OCI-LY3 (cell line): ENCODE measurements at regions not wholly inside any gene's neighbourhood (a gene's known extent, or its start where the extent isn't known, plus 50 kb on each side); places are given as distances from the start of the nearest gene placed in this dataset.

Source experiments
- H2AFZ ChIP-seq: fragments of 200-600, 300-600 bp; shearing (Covaris generic); 2 replicates; pipeline ENCODE4 v1.6.0; 2014; ENCODE audit warnings: antibody characterized with exemption, low read depth, low read length
- H3K27ac ChIP-seq: fragments of 200-600, 300-600 bp; sonication (generic); 2 replicates; pipeline ENCODE4 v1.5.1; 2014; ENCODE audit warnings: mild to moderate bottlenecking, low read length, moderate library complexity, mixed read lengths
- H3K27me3 ChIP-seq: fragments of 200-600, 300-600 bp; sonication (generic); 2 replicates; pipeline ENCODE4 v1.6.1; 2014; ENCODE audit warnings: low read depth, low read length, mixed read lengths
- H3K36me3 ChIP-seq: fragments of 200-600, 300-600 bp; sonication (generic); replicated peaks from 2 replicates; pipeline ENCODE3; 2014; ENCODE audit warnings: low read depth, low read length, mixed read lengths
- H3K4me1 ChIP-seq: fragments of 300-600, 200-600 bp; sonication (generic); 2 replicates; pipeline ENCODE4 v1.6.1; 2014; ENCODE audit warnings: low read length, mixed read lengths
- H3K4me2 ChIP-seq: fragments of 200-600, 300-600 bp; sonication (generic); 2 replicates; pipeline ENCODE4 v1.6.1; 2014; ENCODE audit warnings: low read length, mixed read lengths
- H3K4me3 ChIP-seq: fragments of 300-600, 200-600 bp; sonication (generic); 2 replicates; pipeline ENCODE4 v1.5.1; 2014; ENCODE audit warnings: antibody characterized with exemption, mild to moderate bottlenecking, low read length, moderate library complexity
- H3K79me2 ChIP-seq: fragments of 300-600, 200-600 bp; shearing (Covaris generic); 2 replicates; pipeline ENCODE4 v1.6.1; 2014; ENCODE audit warnings: mild to moderate bottlenecking, low read length, mixed read lengths
- H3K9ac ChIP-seq: fragments of 300-600, 200-600 bp; shearing (Covaris generic); 2 replicates; pipeline ENCODE4 v1.6.0; 2014; ENCODE audit warnings: mild to moderate bottlenecking, low read length, moderate library complexity
- H3K9me3 ChIP-seq: fragments of 200-600, 300-600 bp; shearing (Covaris generic); 2 replicates; pipeline ENCODE4 v1.6.1; 2014; ENCODE audit warnings: low read length, mixed read lengths; ENCODE audit not compliant: insufficient read depth
- H4K20me1 ChIP-seq: fragments of 200-600, 300-600 bp; sonication (generic); 2 replicates; pipeline ENCODE4 v1.6.1; 2016; ENCODE audit warnings: low read length, mixed read lengths; ENCODE audit not compliant: insufficient read depth
- EZH2phosphoT487 ChIP-seq: fragments of 200-600 bp; shearing (Covaris generic); IDR thresholded peaks from 2 replicates; pipeline ENCODE4 v1.6.1; 2018; ENCODE audit warnings: antibody characterized with exemption, mixed run types, low read depth
- TF ChIP-seq, protein P1 (sequence below): fragments of 200-600, 300-600 bp; sonication (generic); IDR thresholded peaks from 2 replicates; pipeline ENCODE4 v1.5.1; 2014; ENCODE audit warnings: antibody characterized with exemption, low read length, low read depth

DNA sequence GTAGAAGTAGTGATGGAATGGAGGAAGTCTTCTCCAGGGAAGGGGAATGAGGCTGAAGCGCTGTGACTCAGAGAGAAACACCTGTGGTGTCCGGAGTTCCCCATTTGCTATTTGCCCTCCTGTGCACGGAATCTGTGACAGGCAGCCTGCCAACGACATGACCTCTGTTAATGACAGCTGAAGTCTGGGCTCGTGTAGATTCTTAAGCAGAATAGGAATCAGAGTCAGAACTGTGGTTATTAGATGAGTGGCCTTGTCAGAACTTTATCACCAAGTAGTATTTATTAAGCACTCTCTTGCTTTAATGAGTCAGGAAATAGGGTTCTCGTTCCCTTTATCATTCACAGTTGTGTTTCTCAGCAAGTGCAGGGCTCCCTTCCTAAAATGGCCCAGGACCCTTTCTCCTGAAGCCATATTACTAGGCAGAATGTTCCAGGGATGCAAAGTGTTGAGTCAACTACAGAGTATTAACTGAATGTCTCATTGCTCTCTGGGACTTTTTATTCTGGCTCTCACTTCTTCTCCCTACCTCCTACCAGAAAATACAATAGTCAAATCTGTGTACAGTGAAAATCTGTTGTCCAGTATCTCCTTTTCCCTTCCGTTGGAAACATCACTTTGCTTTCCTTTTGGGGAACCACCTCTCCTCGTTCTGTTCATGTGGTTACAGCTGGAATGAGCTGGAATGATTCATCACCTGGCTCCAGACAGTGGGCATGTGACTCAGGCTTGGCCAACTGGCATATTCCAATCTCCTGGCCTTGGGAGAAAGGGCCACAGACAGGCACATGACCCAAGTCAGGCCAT lies 77.8 kb upstream of the MAX start:
- H4K20me1 ChIP-seq = peaks cover 4% of the 10 kb centered on the region; the same call in 1 of the 2 replicates
- peaks cover 40% of the 10 kb centered on the region for H3K4me1 ChIP-seq
- TF ChIP-seq, protein P1, sequence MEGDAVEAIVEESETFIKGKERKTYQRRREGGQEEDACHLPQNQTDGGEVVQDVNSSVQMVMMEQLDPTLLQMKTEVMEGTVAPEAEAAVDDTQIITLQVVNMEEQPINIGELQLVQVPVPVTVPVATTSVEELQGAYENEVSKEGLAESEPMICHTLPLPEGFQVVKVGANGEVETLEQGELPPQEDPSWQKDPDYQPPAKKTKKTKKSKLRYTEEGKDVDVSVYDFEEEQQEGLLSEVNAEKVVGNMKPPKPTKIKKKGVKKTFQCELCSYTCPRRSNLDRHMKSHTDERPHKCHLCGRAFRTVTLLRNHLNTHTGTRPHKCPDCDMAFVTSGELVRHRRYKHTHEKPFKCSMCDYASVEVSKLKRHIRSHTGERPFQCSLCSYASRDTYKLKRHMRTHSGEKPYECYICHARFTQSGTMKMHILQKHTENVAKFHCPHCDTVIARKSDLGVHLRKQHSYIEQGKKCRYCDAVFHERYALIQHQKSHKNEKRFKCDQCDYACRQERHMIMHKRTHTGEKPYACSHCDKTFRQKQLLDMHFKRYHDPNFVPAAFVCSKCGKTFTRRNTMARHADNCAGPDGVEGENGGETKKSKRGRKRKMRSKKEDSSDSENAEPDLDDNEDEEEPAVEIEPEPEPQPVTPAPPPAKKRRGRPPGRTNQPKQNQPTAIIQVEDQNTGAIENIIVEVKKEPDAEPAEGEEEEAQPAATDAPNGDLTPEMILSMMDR = no peak
- TF ChIP-seq EZH2phosphoT487 = peak; percentile 74
- H3K27me3 ChIP-seq = peaks cover 66% of the 10 kb centered on the region
- no peak overlapping the region for H2AFZ ChIP-seq
- H3K36me3 ChIP-seq = peaks cover 15% of the 10 kb centered on the region
- H3K27ac ChIP-seq = peak overlapping the region; percentile 90
- peak overlapping the region; percentile 65 for H3K4me3 ChIP-seq
- peaks cover 19% of the 10 kb centered on the region for H3K9me3 ChIP-seq
- H3K79me2 ChIP-seq = no peaks in the 10 kb centered on the region
- peak overlapping the region; percentile 37; the same call in 1 of the 2 replicates for H3K9ac ChIP-seq
- peak overlapping the region; percentile 98 for H3K4me2 ChIP-seq

DNA sequence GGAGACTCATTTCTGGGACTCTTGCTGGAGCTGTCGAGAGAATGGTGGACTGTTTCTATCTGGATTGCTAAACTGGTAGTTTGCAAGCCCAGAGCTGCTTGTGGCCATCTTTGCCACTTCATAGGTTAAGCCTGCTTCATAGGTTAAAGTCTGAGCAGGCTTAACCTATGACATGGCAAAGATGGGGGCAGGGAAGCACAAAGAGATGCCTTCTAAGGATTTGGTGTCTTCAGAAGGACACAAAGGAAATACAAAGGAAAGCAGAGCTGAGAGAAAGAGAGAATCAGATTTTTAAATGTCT lies 78.4 kb upstream of the MAX start:
- Histone ChIP-seq H3K27ac (peak overlapping the region; percentile 90), H3K79me2 (no peaks in the 10 kb centered on the region), H3K4me2 (peak overlapping the region; percentile 98), H3K27me3 (peaks cover 71% of the 10 kb centered on the region), H3K9me3 (peaks cover 19% of the 10 kb centered on the region), H2AFZ (no peak overlapping the region), H3K4me3 (peak overlapping the region; percentile 65), H3K9ac (peak overlapping the region; percentile 37; the same call in 1 of the 2 replicates), H4K20me1 (peaks cover 5% of the 10 kb centered on the region), H3K4me1 (peaks cover 40% of the 10 kb centered on the region), H3K36me3 (peaks cover 15% of the 10 kb centered on the region)
- TF ChIP-seq, protein P1 = no peak
- TF ChIP-seq EZH2phosphoT487 = no peak

DNA sequence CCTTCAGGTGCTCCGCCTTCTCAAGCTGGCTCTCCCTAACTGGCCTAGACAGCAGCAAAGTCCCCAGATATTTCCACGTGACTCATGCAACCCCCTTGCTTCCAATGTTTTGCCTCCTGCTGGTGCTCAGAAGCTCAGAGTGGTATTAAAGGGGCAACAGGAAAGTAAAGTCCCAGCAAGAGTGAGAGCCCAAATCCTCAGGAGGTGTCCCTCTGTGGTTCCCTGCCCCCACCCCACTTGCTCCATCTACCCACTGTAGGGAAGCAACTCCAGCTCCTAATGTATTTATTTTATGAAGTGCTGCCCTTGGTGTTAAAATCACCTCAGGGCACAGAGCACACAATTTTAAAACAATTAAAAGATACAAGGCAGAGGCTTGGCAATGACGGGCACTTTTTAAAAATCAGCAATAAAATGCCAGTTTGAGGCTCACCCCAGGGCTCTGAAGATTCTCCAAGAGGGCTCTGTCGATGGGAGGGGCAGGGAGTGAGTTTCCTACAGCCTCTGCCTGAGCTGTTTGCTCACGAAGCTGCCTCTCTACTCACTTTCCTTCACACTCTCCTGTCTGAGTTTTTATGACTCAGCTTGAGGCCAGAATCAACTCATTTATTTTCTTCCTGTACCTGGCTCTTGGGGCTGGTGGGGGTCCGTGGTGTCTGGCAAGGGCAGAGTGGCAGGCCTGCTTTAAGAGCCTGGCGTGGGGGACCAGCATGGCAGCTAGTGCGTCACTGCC lies 81.9 kb upstream of the MAX start:
- Histone ChIP-seq H3K79me2 (no peaks in the 10 kb centered on the region), H3K27me3 (peaks cover 73% of the 10 kb centered on the region), H3K27ac (no peak overlapping the region), H3K36me3 (peaks cover 15% of the 10 kb centered on the region), H3K4me2 (no peak overlapping the region), H4K20me1 (peaks cover 11% of the 10 kb centered on the region), H3K4me1 (peaks cover 28% of the 10 kb centered on the region), H3K9me3 (peaks cover 19% of the 10 kb centered on the region), H2AFZ (no peak overlapping the region), H3K9ac (no peak overlapping the region), H3K4me3 (no peak overlapping the region)
- TF ChIP-seq, protein P1 = no peak
- no peak for TF ChIP-seq EZH2phosphoT487

DNA sequence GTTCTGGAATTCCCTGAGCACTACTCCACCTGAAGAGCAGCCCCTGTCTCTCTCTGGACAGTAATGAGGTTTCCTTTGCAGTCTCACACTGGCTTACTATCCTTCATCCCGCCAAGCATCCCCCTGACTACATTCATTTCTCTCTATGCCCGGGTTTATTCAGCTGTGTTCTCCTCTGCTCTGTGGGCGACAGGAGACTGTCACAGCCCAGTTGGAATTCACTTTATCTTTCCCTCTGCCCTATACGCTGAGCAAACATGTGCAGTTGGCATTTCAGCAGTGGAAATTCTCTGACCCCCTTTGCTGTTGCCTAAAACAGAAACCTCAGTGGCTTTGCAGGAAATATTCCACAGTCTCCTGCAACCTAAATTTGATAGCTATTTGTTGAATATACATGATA lies 83.5 kb upstream of the MAX start:
- Histone ChIP-seq H3K4me2 (no peak overlapping the region), H3K4me3 (no peak overlapping the region), H3K9me3 (peaks cover 19% of the 10 kb centered on the region), H4K20me1 (peaks cover 6% of the 10 kb centered on the region; the same call in 1 of the 2 replicates), H3K79me2 (no peaks in the 10 kb centered on the region), H3K9ac (no peak overlapping the region), H3K27me3 (peaks cover 86% of the 10 kb centered on the region), H3K27ac (no peak overlapping the region), H3K4me1 (peaks cover 11% of the 10 kb centered on the region), H2AFZ (no peak overlapping the region), H3K36me3 (peaks cover 15% of the 10 kb centered on the region)
- no peak for TF ChIP-seq EZH2phosphoT487
- TF ChIP-seq, protein P1 = no peak
